ENCODE measurements at regions not wholly inside any gene's neighbourhood (a gene's known extent, or its start where the extent isn't known, plus 50 kb on each side); places are given as distances from the start of the nearest gene placed in this dataset.

- TF ChIP-seq EZH2 (IDR thresholded peaks at IDR 0.05; ENCODE audit: insufficient read depth, poor library complexity, severe bottlenecking) (no peak), EZH2phosphoT487 (IDR thresholded peaks at IDR 0.05; ENCODE audit: insufficient read depth, low read depth) (no peak)
These were observed 1166.2 kb downstream of the TBC1D22A start for GRCh38 chr22:47928631-47929030.
